ENCODE measurements at regions not wholly inside any gene's neighbourhood (a gene's known extent, or its start where the extent isn't known, plus 50 kb on each side); places are given as distances from the start of the nearest gene placed in this dataset.
"Not testable (repeated sequence)": the region's sequence is repeated elsewhere in the genome, so short reads cannot be mapped to it uniquely, and the experiment has no call there.

DNA sequence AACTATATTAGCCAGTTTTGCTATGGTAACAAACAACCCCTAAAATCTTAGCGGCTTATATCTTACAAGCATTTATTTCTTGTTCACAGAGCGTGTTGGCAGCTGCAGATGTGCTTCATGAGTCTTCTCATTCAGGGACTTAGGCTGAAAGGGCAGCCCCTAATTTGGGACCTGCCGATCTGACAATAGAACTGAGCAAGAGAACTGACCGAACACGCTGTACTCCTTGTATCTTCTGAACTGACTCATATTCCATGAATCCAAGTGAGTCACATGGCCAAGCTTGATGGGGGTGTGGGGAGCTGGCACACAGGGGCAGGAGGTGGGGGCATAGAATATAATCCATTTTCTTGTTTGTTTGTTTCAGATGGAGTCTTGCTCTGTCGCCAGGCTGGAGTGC lies 481.7 kb upstream of the CADM1 start:
- no peak for DNase-seq

DNA sequence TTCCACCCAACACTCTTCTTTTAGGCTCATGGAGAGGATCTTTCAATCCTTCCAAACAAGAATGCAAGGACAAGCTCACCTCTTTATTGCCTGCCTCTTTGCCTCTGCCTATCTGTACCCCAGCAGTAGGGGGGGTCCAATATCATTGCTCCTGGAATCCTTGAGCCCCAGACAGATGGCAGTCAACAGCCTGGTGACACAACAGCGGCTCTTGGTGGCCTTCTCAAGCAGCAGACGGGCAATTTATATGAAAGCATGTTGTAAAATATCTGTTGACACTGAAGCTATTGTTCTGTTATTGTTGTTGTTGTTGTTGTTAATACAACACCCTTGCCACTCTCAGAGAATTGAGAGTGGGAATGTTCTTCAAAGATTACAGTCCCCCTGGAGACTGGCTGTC lies 480.0 kb upstream of the CADM1 start:
- DNase-seq, result no peak

DNA sequence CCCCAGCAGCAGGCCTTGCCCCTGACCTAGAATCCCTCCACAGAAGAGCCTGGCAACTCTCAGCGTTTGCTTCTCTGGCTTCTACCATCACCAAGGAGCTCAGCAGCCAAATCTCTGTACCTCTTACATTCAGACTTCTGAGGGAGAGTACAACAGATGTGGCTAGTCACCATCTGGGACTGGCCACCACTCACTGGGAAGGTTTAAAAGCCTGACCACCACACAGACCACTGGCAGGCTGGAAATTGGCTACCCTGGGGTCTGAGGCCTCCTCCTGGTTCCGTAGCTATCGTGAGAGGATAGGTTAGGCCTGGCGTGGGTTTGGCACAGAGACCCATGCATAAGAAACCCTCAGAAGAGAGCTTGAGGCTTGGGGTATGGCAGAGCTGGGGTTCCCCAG lies 478.5 kb upstream of the CADM1 start:
- DNase-seq, result no peak

DNA sequence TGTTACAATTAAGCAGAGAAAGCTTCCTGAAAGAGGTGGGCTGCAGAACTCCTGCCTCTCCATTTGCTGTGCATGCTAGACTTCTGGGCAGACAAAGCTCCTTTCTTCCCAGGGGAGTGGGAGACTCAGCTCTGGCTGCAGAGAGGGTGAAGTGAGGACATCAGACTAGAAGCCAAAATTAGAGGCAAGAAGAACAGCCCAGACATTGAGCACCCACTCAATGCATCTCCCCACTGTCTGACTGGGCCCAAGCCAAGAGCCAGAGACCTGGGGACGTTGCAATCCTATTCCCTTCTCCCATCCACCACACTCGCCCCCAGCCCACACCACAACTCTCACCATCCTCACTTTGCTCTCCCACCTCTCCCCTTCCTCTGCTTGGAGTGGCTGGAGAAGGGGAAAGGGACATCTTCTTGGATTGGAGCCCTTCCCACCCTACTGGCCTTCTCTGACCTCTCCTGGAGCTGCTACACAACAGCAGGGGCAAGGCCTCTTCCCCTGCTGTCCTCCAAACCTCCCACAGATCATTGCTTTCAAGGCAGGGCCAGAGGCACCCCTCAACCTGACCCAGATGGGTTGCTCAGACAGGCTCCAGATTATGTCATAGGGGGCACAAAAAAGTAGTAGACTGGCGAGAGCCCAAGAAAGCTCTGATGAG lies 477.7 kb upstream of the CADM1 start:
- DNase-seq, result no peak

DNA sequence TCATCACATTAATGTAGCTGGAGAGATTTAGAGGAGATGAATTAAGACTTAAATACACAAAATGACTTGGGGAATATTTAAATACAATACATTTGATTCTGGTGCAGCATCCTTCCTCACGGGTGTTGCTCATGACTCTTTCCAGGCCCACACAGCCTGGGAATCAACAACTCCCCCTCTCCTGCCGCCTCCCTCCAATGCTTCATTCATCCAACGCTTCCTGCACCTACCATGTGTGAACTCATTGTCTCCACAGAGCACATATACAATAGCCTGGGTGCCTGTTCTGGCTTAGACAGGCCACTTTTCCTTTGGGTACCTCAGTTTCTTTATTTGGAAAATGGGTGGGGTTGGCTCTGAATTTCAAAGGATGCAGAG lies 476.9 kb upstream of the CADM1 start:
- no peak for DNase-seq

DNA sequence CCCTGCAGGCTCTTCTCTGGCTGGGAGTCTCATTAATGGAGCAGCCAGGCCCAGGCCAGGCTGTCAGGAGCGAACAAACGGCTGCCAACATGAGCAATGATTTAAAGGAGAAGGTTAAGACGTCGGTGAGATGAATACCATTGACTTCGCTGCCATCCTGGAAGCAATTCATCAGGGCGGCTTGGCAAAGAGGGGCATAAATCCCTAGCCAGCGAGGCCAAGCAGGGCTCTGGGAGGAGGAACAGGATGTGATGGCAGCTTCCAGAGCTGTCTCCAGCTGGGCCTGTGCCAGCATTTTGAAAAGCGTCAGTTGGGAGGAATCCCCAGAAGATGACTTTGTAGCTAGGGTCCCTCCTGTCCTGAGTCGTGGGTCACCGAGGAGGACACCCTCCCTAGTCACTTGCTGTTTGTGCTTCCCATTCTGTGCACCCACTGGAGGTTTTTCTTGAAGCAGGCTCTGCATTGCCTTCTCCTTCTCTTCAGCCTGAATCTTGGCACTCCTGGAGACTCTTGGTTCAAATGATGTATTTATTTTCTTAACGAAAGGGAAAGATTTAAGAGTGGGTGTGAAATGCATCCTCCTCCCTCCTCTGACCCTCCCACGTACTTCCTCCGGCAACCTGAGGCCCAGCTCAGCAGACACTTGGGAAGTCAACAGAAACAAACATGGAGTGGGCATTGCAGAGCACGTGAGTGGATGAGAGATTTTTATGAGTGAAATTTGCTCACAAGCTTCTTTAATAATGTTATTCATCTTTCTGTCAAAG lies 476.3 kb upstream of the CADM1 start:
- no peak for DNase-seq

DNA sequence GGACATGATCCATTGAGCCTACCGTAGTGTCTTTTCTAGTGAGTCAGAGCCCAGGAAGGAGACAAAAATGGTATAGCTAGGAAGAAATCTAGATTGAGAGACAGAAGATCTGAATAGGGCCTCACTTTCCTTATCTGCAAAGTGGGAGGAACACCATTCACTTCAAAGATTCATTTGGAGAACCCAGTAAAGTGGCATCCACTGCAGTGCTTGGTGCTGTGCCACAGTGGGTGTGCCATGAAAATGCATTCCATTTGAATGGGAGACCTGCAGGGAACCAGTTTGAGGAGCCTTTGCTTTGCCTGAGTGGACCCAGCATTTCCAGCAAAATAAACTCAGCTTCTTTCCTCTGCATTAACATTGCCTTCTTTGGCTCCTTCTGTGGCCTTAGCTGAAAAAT lies 470.5 kb upstream of the CADM1 start:
- DNase-seq, result no peak

DNA sequence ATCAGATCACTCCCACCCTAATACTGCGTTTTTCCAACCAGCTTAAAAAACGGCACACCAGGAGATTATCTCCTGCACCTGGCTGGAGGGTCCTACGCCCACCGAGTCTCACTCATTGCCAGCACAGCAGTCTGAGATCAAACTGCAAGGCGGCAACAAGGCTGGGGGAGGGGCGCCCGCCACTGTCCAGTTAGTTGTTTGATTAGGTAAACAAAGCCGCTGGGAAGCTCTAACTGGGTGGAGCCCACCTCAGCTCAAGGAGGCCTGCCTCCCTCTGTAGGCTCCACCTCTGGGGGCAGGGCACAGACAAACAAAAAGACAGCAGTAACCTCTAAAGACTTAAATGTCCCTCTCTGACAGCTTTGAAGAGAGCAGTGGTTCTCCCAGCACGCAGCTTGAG lies 463.0 kb upstream of the CADM1 start:
- not testable (repeated sequence) for DNase-seq

DNA sequence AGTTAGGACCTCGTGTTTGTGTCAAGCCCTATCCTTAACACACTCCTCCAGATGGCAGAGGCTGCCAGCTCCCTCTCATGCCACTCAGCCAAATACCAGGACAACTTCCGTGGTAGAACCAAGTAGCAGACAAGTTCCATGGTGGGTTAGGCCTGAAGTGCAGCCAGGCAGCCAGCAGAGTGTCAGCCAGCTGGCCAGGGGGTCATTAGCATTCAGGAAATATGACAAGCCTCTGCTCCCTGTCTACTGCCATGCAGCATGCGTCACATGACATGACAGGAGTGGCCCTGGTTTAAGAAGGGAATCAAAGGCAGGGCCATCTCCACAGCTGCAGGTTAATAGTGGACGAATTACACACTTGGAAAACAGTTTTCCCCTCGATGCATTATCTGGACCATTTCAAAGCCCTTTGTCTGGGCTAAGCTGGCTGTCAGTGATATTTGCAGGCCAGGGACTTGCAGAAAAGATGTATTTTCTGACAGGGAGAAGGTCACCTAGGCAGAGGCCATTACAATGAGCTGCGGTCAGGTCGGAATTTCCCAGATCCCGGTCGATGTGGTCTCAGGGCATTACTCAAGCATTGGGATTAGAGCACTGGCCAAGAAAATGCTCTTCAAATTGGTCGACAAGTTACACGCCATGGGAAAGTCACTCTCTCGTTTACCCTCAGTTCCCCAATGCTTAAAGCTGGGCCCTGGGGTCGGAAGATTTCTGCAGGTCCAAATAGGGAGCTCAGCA lies 461.7 kb upstream of the CADM1 start:
- no peak for DNase-seq

DNA sequence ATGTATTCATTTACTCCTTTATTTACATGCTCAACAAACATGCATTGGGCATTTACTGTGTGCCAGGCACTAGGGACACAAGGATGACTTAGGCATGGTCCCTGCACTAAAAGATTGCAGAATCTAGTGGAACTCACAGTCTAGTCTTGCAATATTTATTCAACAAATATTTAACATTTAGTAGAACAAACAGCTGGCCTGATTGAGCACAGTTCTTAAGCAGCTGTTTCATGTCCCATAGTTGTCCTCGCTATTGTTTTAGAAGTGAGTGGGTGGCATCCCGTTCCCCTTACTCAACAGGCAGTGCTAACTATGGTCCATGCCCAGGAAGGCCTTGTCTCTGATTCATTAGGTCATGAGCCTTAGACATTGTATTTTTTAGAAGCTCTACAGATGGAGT lies 459.9 kb upstream of the CADM1 start:
- DNase-seq, result no peak

DNA sequence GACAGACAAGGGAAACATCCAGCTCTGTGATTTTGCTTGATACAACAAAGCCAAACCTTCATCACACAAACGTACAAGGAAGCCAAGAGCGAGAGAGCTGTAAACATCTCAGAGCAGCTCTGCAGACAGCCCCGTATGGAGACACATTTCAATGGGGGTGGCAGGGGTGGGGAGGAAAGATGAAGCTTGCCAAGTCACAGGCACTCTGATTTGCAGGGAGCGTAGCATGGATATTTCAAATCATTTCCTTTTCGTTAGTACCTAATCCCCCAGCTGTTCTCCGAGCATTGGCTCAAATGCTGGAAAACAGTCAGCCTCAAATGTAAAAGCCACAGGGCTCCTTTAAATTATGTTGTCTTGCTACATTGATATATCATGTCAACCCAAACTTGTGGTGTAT lies 458.9 kb upstream of the CADM1 start:
- DNase-seq, result no peak

DNA sequence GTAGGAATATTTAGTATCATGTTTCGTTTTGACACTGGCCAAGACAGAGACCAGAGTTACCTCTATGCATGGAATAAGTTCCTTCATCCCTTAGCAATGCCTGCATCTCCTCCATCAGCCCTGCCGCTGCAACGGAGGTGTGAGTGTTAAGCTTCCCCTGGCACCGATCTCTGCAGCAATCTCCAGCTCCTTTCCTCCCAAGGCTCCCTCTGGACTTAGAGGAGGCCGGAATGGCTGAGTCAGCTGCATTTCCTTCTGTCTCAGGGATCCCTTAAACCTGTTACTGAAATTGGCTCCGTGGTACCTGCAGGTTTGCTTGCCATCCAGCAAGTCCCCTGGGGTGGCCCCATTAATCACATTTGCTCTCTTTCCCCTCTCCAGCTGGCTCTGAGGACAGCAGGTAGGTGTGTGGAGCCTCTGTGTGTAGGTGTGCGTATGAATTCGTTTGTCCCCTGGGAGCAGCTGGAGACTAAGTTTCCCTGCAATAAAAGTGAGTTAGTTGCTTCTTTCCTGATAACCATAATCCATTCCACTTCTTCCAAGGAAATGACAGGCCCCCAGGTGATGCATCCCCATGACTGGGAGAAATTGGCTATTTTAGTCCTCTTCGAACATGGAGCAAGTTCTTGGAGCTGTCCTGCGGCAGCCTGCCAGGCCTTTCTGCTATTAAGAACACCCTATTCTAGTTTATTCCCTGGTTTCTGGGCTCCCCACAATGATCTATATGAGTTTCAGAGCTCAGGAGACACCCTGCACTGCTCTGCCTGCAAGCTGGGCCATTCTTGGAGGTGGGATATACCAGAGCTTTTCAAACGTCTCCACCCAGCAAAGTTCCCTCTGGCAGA lies 457.2 kb upstream of the CADM1 start:
- DNase-seq, result no peak

DNA sequence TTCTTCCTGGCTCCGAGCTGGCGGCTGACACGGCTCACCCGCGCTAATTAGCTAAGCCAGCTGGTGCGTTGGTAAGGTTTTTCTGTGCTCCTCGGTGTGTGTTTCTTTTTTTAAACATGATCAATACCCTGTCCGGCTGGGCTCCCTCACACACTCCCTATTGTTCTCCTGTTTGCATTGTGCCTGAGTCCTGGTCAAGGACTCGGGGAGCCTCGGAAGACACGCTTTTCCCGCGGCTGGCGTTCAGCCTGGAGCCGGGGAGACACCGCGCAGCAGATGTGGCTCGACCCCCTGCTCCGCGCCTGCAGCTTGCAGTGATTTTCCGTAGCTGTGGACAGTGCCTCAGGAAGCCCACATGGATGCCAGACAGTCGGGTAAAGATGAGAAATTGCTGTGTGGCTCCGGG lies 454.9 kb upstream of the CADM1 start:
- DNase-seq, result no peak

DNA sequence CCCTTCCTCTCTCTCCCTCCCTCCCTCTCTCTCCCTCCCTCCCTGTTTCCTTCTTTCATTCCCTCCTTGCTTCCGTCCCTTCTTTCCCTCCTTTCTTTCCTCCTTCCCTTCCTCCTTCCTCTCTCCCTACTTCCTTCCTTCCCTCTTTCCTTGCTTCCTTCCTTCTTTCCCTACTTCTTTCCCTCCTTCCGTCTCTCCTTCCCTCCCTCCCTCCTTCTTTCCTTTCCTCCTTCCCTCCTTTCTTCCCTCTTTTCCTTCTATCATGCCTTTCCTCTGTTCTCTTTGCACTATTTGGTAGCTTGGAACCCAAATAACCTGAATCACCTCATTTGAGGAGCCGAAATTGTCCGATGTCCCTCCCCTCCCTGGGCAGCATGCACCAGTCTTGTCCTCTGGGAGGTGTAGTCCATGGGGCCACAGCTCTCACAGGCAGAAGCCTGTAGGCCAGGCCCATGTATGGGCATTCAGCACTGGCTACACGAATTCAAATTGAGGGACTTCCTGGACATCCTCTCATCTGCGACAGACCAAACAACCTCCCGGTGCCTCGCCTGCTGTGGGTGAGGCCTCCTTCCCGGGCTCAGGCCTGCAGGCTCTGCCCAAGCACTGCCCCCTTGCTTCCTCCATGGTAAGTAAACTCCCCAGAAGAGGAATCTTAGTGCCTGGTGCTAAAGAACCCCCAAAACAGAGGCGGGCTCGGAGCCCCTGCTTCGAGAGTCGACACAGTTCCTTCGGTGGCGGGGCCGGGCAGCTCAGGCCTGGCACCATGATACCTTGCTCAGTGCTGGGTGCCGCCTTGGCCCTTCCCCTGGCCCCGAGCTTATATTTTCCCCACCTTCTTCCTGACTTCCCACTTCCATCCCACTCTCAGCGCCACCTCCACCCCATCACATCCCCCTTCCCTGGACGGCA lies 454.1 kb upstream of the CADM1 start:
- DNase-seq, result no peak

DNA sequence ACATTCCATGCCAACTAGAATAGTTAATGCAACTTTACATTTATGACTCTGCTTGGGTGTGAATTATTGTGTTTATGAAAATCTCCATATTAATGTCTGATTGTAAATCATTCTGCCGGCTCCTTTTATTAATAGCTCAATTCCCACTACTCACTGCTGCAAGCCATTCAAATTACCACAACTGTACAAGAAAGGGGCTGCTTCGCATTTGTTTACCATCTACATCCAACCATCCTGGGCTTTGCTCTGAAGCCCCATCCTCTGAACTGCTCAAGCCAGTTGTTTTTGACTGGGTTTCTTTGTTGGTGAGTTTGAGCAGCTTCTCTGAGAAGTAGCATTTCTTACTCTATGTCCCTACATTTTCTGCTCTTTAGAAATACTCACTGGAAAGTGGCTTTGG lies 451.6 kb upstream of the CADM1 start:
- DNase-seq, result no peak

DNA sequence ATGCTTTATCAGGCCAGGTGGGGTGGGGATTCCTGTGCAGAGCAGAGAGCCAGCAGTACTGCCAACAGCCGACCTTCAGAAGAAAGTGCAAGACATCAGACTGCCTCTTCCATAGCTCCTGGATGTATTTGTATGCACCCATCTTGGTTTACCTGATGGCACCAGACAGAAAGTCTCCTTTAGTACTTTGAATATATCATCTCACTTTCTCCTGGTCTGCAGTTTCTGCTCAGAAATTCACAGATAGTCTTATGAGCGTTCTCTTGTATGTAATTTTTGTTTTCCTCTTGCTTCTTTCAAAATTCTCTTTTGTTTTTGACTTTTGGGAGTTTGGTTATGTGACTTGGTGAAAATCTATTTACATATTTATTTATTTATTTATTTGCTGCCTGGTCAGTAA lies 446.4 kb upstream of the CADM1 start:
- DNase-seq, result no peak

DNA sequence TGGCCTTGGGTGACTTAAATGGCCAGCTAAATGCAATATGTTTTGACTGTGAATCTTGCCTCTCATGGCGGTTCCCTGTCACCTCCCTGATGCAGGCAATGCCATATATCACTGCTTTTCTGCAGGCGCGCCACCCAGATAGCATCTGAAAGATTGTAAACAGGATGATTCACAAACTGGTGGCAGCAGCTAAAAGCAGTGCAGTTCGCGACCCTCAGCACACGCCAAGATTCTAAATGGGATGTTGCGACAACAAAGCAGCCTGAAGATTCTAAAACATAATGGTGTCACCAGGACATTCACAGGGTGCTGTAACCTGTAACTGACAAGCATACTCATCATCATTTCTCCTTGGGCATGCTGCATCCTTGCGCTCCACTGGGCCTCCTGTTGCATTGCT lies 440.4 kb upstream of the CADM1 start:
- no peak for DNase-seq

DNA sequence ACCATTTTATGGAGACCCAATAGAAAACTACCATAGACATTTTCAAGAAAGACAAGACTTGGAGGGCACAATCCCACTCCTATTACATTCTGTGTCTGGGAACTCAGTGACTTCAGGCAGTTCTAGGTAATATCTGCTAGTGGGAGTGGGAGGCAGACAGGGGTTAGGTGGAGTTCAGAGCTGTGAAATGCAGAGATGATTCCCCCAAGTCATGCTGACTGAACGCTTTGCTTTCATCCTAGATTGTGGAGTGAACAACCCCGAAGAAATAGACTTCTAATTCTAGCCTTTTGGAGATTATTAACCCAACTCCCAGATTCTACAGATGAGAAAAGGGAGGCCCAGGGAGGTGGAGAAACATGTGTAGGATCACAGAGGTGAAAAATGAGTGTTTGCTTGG lies 437.8 kb upstream of the CADM1 start:
- DNase-seq, result no peak

DNA sequence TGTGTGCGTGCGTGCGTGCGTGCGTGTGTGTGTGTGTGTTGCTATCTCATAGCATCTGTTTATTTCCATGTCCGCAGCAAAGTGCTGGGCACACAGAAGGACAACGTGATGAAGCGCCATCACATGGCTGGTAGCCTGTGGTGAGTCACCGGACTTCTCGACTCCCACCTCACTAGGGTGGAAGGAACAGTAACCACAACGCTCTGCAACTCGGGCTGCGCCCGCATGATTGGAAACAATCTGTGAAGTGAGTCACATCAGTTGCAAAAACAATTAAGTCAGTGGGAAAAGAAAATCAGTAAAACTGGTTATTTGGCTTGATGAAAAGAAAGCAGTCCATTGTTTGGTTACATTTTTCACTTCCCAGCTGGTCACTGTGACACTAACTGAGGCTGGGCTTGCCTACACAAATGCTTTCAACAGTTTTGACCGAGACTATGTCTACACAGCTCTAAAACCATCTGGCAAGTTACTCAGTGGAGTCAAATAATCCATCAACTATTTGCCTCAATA lies 437.3 kb upstream of the CADM1 start:
- DNase-seq, result peak; percentile 52

DNA sequence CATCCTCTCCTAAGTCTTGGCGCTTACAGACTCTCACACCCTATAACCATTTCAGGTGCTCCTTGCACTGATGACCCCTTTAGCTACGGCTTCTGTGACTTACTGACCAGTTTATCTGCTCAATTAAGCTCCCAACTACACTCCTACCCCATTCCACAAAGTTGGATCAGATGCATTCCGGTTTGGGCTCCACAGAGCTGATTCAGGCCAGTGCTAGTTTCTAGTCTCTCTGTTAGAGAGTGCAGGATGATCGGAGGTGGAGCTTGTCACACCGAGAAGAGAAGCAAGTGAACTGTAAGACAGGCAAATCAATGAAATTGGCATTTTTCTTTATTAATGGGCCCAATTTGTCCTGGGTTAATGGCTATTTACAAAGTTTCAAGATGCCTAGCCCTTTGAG lies 436.8 kb upstream of the CADM1 start:
- DNase-seq, result no peak

DNA sequence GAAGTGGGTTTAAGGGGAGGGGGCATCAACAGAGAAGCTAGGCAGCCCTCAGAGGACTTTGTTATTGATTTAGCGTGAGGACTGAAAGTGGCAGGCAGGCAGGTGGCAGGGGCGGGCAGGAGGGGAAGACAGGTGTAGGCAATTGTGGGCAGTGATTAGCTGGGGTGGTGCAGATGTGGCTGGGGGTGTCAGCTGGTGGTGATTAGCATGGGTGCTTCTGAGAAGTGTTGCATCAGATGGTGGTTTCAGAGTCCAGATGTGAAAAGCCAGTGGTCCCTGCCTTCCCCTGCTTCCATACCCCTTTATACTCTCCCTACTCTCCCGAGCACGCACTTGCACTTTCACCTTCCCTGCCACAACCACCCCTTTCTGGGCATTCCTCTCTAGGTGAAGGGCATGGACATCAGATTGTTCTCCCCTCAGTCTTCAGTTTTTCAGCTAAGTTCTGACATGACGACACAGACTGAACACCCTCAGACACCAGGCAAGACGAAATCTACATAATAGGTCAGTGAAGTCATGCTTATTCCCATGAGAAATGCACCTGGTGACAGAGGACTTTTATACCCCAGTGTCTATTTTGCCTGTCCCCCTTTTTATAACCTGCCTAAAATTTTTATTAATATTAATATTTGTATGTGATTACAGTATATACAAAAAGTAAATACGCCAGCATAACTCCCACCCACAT lies 435.7 kb upstream of the CADM1 start:
- peak; percentile 42 for DNase-seq

Data from NK-92 treated with Interleukin-12 subunit alpha and Interleukin-12 subunit beta, amount 100 ng/mL, for 24 hours (cell line).